Stimulated activated CD4-positive, alpha-beta T cell treated with anti-CD3 and anti-CD28 coated beads, TNF-alpha, amount 100 ng/mL, for 4 hours (primary cell): ENCODE measurements at regions not wholly inside any gene's neighbourhood (a gene's known extent, or its start where the extent isn't known, plus 50 kb on each side); places are given as distances from the start of the nearest gene placed in this dataset.
"Not testable (repeated sequence)": the region's sequence is repeated elsewhere in the genome, so short reads cannot be mapped to it uniquely, and the experiment has no call there.

Experiments used
- DNase-seq, 3 experiments: peaks; one replicate each; pipeline ENCODE4 v3.0.0-alpha.2; 2020; ENCODE audit warnings: low read depth in 3 of 3

GRCh38 chr9:110021891-110022290 lies 186.1 kb downstream of the C9orf152 start:
- no peak for DNase-seq

- not testable (repeated sequence) for DNase-seq
Measured at GRCh38 chr9:110023221-110023620, 184.7 kb downstream of the C9orf152 start.

- DNase-seq = no peak
Measured at GRCh38 chr9:110025551-110026170, 182.3 kb downstream of the C9orf152 start.

- DNase-seq = no peak
Measured at GRCh38 chr9:110027671-110028081, 180.3 kb downstream of the C9orf152 start.

GRCh38 chr9:110028271-110028670 lies 179.7 kb downstream of the C9orf152 start:
- no peak for DNase-seq

GRCh38 chr9:110028676-110029075 lies 179.3 kb downstream of the C9orf152 start:
- no peak for DNase-seq

- DNase-seq = no peak
Measured at GRCh38 chr9:110029429-110029955, 178.5 kb downstream of the C9orf152 start.

GRCh38 chr9:110029956-110030480 lies 177.9 kb downstream of the C9orf152 start:
- no peak for DNase-seq

GRCh38 chr9:110030632-110031031 lies 177.3 kb downstream of the C9orf152 start:
- DNase-seq = no peak

GRCh38 chr9:110031511-110032173 lies 176.3 kb downstream of the C9orf152 start:
- DNase-seq = no peak

GRCh38 chr9:110032532-110032931 lies 175.4 kb downstream of the C9orf152 start:
- DNase-seq = not testable (repeated sequence)

GRCh38 chr9:110033869-110034268 lies 174.1 kb downstream of the C9orf152 start:
- no peak for DNase-seq

GRCh38 chr9:110036286-110036685 lies 171.7 kb downstream of the C9orf152 start:
- DNase-seq = no peak

- no peak for DNase-seq
Measured at GRCh38 chr9:110040788-110041187, 167.2 kb downstream of the C9orf152 start.

- DNase-seq = no peak
Measured at GRCh38 chr9:110041452-110041851, 166.5 kb downstream of the C9orf152 start.

- DNase-seq = no peak
Measured at GRCh38 chr9:110047232-110047954, 160.6 kb downstream of the C9orf152 start.

- DNase-seq = peak in 1 of 3 experiments; percentile 15
Measured at GRCh38 chr9:110047955-110048402, 160.0 kb downstream of the C9orf152 start.

- DNase-seq = peak; percentile 72 to 76 (median 75)
Measured at GRCh38 chr9:110048403-110048975, 159.5 kb downstream of the C9orf152 start.

GRCh38 chr9:110048976-110049698 lies 158.8 kb downstream of the C9orf152 start:
- DNase-seq = peak in 1 of 3 experiments; percentile 4

GRCh38 chr9:110049699-110050450 lies 158.1 kb downstream of the C9orf152 start:
- DNase-seq = peak in 1 of 3 experiments; percentile 9
